HG02763 (cell line): ENCODE measurements at regions not wholly inside any gene's neighbourhood (a gene's known extent, or its start where the extent isn't known, plus 50 kb on each side); places are given as distances from the start of the nearest gene placed in this dataset.

Experiments used
- ATAC-seq: cut with Tn5 transposase; IDR thresholded peaks from one replicate; pipeline ENCODE4 v1.9.1; 2021; ENCODE audit warnings: mild to moderate bottlenecking, moderate library complexity; ENCODE audit not compliant: unreplicated experiment

DNA sequence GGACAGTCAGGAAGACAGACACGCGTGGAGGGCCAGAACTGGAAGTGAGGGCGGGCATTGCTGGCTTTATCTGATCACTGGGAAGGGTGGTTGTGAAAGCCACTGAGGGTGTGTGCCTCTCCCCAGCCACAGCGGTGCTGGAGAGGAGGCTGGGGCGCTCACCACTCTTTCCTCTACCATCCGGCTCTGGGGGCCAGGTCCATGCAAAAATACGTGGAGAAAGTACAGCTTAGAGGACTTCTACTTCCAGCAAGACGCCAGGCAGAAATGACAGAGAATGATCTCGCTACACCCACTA lies 148.8 kb upstream of the RPS6KA2 start:
- ATAC-seq: no peak

DNA sequence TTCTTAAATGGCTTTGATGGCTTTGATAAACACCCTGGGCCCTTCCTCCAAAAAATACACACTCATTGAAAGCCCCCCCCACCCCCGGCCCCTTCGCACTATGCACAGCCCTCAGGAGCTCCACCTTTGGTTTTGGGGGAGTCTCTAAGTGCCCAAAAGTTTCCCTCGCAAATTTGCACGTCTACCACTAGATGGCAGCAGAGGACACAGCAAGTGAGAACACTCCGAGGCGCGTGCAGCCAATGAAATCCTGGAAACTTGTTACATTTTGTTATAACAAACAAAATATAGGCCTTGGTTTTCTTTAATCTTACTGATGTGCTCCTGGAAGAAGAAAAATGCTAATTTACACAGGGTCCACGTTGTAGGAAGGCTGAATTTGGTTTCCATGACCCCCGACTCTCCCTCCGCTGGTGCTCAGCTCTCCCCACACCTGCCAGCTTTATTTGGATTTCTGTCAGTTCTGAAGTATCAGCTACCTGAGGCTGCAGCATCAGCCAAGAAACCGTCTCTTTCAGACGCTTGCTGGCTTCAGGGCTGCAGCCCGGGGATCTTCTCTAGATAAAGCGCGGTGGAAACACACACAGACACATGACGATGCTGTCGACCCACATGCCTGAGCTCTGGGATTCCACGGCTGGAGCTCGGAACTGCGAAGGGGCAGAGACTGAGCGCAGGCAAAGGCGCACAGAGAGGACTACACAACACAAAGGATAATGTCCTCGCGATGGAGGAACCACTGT lies 148.3 kb upstream of the RPS6KA2 start:
- ATAC-seq: no peak

GRCh38 chr6:166774770-166775169 lies 147.7 kb upstream of the RPS6KA2 start:
- ATAC-seq: no peak

- no peak for ATAC-seq
Observed at GRCh38 chr6:166774292-166774691, 147.2 kb upstream of the RPS6KA2 start.

GRCh38 chr6:166772518-166772917 lies 145.5 kb upstream of the RPS6KA2 start:
- no peak for ATAC-seq

DNA sequence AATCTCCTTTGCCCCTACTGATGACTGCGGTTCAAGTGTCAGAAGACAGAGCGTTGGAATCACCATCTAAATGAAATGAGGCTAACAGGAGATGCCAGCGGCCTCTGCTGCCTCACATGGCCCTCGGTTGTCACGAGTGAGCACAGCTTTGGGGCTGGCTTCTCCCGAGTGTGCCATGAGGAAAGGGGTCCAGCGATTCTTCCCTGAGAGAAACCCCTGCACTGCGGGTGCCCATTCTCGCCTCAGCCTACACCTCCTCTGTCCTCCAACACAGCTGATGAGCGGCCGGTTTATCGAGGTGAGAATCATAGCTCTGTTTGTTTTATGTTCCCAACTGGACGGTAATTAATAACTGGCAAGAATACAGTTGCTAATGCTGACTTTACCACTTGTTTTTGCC lies 144.7 kb upstream of the RPS6KA2 start:
- ATAC-seq: no peak

DNA sequence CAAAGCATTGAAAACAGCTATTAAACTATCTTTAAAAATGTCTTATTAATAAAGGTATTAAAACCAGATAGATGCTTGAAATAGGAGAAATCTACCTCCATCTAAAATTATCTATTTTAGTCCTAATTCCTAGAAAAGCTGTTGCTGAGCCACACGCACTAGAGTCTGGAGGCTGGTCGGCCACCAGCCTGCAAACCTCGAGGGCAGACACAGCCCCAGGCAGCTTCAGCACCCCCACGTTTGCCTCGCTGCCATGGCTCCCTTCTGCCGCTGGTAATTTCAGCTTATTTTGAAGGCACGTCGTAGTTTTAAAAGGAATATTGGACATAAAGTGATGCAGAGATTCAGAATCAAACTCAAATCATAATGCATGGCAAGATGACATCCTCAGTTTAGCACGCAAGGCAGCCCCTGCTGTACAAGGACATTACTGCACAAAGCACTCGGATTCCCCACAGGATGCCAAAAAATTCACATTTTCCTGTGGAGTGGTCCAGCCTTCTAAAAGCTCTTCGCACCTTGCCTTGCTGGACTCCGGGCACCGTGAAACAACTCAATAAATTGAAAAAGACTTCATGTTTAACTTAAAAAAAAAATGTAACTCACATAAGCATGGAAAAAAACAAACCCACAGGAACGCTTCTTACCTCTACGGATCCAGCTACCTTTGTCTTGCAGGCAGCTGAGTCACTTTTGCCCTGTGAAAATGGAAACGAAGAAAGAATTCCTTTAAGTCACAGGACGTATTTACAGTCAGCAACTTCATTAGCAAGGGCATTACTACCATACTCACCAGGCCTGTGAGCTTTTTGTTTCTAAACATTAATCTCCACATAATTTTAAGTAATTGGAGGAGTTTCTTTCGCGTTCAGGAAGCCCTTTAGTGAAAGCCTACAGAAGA lies 143.4 kb upstream of the RPS6KA2 start:
- ATAC-seq: no peak

GRCh38 chr6:166769648-166770047 lies 142.6 kb upstream of the RPS6KA2 start:
- no peak for ATAC-seq

GRCh38 chr6:166768761-166769160 lies 141.7 kb upstream of the RPS6KA2 start:
- ATAC-seq: no peak

- ATAC-seq: no peak
Observed at GRCh38 chr6:166767230-166767629, 140.2 kb upstream of the RPS6KA2 start.

DNA sequence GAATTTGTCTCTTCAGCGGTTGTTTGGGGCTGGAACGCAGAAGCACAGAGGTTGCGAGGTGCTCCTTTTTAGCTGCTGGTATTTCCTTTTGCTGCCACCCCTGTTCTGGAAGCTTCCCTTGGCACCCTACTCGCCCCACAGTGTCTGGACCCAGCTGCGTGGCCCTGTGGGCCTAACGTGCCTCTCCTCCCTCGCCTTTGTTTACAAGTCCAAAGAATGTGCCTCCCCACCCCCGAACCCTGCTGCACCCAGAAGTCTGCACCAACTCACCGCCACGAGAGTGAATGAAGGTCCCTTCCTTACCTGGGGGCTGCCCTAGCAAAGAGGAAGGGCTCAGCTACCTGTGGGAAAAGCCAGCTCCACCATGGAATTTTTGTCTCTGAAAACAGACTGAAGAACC lies 139.7 kb upstream of the RPS6KA2 start:
- ATAC-seq: no peak

DNA sequence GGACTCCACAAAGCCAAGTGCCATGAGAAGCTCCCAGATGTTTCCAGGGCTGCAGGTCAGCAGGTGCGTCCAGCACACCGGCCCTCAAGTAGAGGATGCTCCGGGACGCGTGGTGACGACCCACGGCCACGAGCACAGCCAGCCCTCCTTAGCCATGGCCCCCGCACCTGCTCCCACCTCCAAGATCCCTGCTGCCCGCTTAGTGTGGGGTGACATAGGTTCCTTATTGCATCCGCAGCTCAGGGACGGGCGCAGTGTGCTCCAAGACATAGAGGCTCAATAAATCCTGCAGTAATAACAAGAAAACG lies 138.1 kb upstream of the RPS6KA2 start:
- no peak for ATAC-seq

GRCh38 chr6:166764473-166765233 lies 137.6 kb upstream of the RPS6KA2 start:
- ATAC-seq: no peak

GRCh38 chr6:166763606-166764472 lies 136.8 kb upstream of the RPS6KA2 start:
- no peak for ATAC-seq

GRCh38 chr6:166761801-166762200 lies 134.8 kb upstream of the RPS6KA2 start:
- no peak for ATAC-seq

DNA sequence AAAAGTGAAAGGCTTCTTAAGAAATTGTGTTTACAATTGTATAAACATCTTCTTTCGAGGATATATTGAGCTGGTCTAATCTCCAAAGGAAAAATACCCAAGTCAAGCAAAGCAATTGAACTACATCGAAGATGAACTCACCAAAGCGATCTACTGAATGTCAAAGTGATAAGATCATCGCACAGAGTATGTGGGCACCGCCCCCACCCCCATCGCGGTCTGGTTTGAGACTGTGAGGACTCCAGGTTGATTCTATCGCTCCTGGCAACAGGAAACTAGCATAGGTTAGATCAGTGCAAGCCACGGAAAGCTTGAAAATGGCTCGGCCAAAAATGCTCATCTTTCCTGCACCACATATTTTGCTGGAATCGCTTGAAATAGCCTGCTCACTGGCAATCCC lies 133.2 kb upstream of the RPS6KA2 start:
- ATAC-seq: no peak

GRCh38 chr6:166758136-166758704 lies 131.2 kb upstream of the RPS6KA2 start:
- ATAC-seq: no peak

GRCh38 chr6:166757232-166758135 lies 130.4 kb upstream of the RPS6KA2 start:
- no peak for ATAC-seq

DNA sequence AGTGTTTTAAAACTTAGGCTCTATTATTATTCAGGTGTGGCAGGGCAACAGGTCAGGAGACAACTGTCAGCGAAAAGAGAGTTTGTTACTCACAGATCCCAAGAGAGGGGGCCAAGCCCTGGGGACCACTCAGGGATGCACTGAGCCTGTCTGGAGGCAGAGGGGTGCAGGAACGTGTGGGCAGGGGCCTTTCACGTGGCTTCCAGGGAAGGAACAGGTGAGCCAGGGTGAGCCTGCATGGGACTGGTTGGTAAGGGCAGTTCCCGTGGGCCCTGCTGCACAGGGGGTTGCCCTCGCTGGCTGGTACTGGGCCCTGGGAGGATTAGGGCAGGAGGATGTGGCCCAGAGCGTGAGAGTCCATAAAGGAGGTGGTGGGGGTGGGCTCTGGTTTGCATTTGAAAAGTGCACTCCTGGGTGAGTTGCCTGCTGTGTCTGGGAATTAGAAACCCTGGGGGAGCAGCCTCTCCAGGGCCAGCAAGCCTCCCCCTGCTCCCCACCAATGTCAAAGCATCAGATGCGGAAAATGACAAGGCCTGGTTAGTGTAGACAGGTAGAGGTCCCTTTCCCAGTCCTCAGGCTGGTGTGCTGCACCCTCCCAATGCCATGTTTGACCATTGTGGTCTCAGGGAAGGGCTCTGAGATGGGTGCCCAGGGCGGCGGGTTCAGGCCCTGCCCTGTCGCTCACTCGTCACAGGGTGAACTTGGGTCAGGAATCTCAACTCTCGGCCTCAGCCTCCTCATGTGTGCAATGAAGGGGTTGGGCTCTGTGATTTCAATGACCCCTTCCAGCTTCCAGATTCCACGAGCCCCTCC lies 127.4 kb upstream of the RPS6KA2 start:
- ATAC-seq: no peak
